HL-60 (cell line): ENCODE measurements at regions not wholly inside any gene's neighbourhood (a gene's known extent, or its start where the extent isn't known, plus 50 kb on each side); places are given as distances from the start of the nearest gene placed in this dataset.

ENCODE experiments used
- CTCF ChIP-seq: IDR thresholded peaks from one replicate; pipeline ENCODE4 v1.5.1; 2011; ENCODE audit warnings: low read length, control low read depth, inconsistent platforms; ENCODE audit not compliant: insufficient read depth
- GABPA ChIP-seq: IDR thresholded peaks from 2 replicates; pipeline ENCODE4 v1.6.1; 2012; ENCODE audit warnings: low read depth

DNA sequence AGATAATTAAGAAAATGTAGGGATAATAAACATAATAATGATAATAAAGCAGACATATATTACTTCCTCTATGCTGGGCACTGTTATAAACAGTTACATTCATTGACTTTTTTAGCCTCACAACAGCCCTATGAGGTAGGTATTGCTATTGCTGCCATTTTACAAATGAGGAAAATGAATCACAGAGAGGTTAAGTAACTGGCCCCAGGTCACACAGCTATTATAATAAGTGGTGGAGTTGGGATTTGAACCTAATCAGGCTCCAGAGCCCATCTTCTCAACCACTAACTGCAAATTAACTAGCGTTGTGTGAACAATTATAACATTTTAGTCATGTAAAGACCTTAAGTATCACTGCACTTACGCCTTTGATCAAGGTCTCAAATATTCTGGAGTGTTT, 62.5 kb upstream of the PIK3CG start:
- TF ChIP-seq CTCF, result no peak
- TF ChIP-seq GABPA, result no peak
